ENCODE measurements at regions not wholly inside any gene's neighbourhood (a gene's known extent, or its start where the extent isn't known, plus 50 kb on each side); places are given as distances from the start of the nearest gene placed in this dataset.

GRCh38 chr21:45351526-45352275 is 53.3 kb upstream of the COL18A1 start:
- no peaks in the 10 kb centered on the region for H3K27me3 ChIP-seq (ENCODE audit: control insufficient read depth, insufficient read depth, low read length)
- intact Hi-C loops (cut with micrococcal nuclease; ENCODE audit: unreplicated experiment): no loop called here
- BruUV-seq (replicated peaks): no TSS peak
- H3K4me1 ChIP-seq (ENCODE audit: control insufficient read depth, insufficient read depth, low read length): peaks cover 16% of the 10 kb centered on the region
- H3K36me3 ChIP-seq (ENCODE audit: control insufficient read depth, insufficient read depth, low read length): no peaks in the 10 kb centered on the region
- ChIA-PET POLR2A (no interaction called here), CTCF (no interaction called here)
- TF ChIP-seq CTCF (IDR thresholded peaks at IDR 0.05) (no peak), TCF7L2 (IDR thresholded peaks at IDR 0.05; ENCODE audit: low read depth, low read length) (no peak), POLR2AphosphoS5 (IDR thresholded peaks at IDR 0.05; ENCODE audit: low read depth, low read length) (no peak), REST (IDR thresholded peaks at IDR 0.05; ENCODE audit: insufficient read depth in 1 of 2, low read depth in 2 of 2, low read length in 1 of 2) (no peak), SIN3A (IDR thresholded peaks at IDR 0.05; ENCODE audit: borderline replicate concordance, insufficient read depth, low read depth, low read length) (no peak)
- H3K9me3 ChIP-seq (ENCODE audit: control insufficient read depth, insufficient read depth, low read depth, low read length): no peaks in the 10 kb centered on the region
- ATAC-seq (no peak), DNase-seq (ENCODE audit: low read depth, low spot score) (no peak)
- no peak overlapping the region for H3K4me3 ChIP-seq (ENCODE audit: low read depth in 2 of 2, low read length in 2 of 2)
- 0 out of 2 replicates have a peak overlapping the region, but pooled peaks have one; percentile 29 for H3K27ac ChIP-seq (ENCODE audit: low read length)
- in situ Hi-C loops (cut with HindIII; ENCODE audit: low pct_unique_long_range_greater_than_20kb, low sequenced_read_pairs): no loop called here

GRCh38 chr21:45352621-45353139 is 52.3 kb upstream of the COL18A1 start:
- POLR2A ChIA-PET: no interaction called here

More at GRCh38 chr21:45352621-45353139, 52.3 kb upstream of the COL18A1 start:
- Histone ChIP-seq H3K4me3 (ENCODE audit: low read depth in 2 of 2, low read length in 2 of 2) (no peak overlapping the region), H3K9me3 (ENCODE audit: control insufficient read depth, insufficient read depth, low read depth, low read length) (no peaks in the 10 kb centered on the region), H3K27me3 (ENCODE audit: control insufficient read depth, insufficient read depth, low read length) (no peaks in the 10 kb centered on the region), H3K36me3 (ENCODE audit: control insufficient read depth, insufficient read depth, low read length) (no peaks in the 10 kb centered on the region), H3K27ac (ENCODE audit: low read length) (no peak overlapping the region), H3K4me1 (ENCODE audit: control insufficient read depth, insufficient read depth, low read length) (peaks cover 16% of the 10 kb centered on the region)
- ATAC-seq: 0 out of 2 replicates have a peak, but pooled peaks have one; percentile 28
- DNase-seq (ENCODE audit: low read depth, low spot score): no peak
- TF ChIP-seq TCF7L2 (IDR thresholded peaks at IDR 0.05; ENCODE audit: low read depth, low read length) (no peak), POLR2AphosphoS5 (IDR thresholded peaks at IDR 0.05; ENCODE audit: low read depth, low read length) (no peak), SIN3A (IDR thresholded peaks at IDR 0.05; ENCODE audit: borderline replicate concordance, insufficient read depth, low read depth, low read length) (no peak), CTCF (IDR thresholded peaks at IDR 0.05) (no peak), REST (IDR thresholded peaks at IDR 0.05; ENCODE audit: insufficient read depth in 1 of 2, low read depth in 2 of 2, low read length in 1 of 2) (no peak)
- CTCF ChIA-PET: no interaction called here
- no TSS peak for BruUV-seq (replicated peaks)
- in situ Hi-C loops (cut with HindIII; ENCODE audit: low pct_unique_long_range_greater_than_20kb, low sequenced_read_pairs) (no loop called here), intact Hi-C loops (cut with micrococcal nuclease; ENCODE audit: unreplicated experiment) (no loop called here)
